Stimulated activated naive B cell treated with anti-CD40 and anti-IgM and Interleukin-4, amounts not matched to agents 10 μg/mL and 1 μg/mL and 100 μg/mL, for 72 hours (primary cell): ENCODE measurements at regions not wholly inside any gene's neighbourhood (a gene's known extent, or its start where the extent isn't known, plus 50 kb on each side); places are given as distances from the start of the nearest gene placed in this dataset.

Experiments
- ATAC-seq, 2 donors: fragments of 150-1000 bp; cut with Tn5 transposase; replicated peaks; 2 replicates each; pipeline ENCODE4 v1.10.0; 2021; ENCODE audit warnings: moderate library complexity in 1 of 2
- DNase-seq: peaks from one replicate; pipeline ENCODE4 v3.0.0; 2021
- H3K27ac Mint-ChIP-seq: one replicate; pipeline ENCODE4 v1.8.0; 2022; ENCODE audit warnings: mild to moderate bottlenecking, mixed read lengths
- H3K27me3 Mint-ChIP-seq, 2 donors: one replicate each; pipeline ENCODE4 v1.8.0; 2022; ENCODE audit warnings: mixed read lengths in 2 of 2
- H3K36me3 Mint-ChIP-seq, 2 donors: one replicate each; pipeline ENCODE4 v1.8.0; 2022; ENCODE audit warnings: mixed read lengths in 2 of 2, mild to moderate bottlenecking in 1 of 2
- H3K4me1 Mint-ChIP-seq, 2 donors: one replicate each; pipeline ENCODE4 v1.8.0; 2022; ENCODE audit warnings: mixed read lengths in 2 of 2, mild to moderate bottlenecking in 1 of 2
- H3K4me3 Mint-ChIP-seq, 2 donors: one replicate each; pipeline ENCODE4 v1.8.0; 2022; ENCODE audit warnings: mild to moderate bottlenecking in 2 of 2, mixed read lengths in 2 of 2, moderate library complexity in 1 of 2
- H3K9me3 Mint-ChIP-seq, 2 donors: one replicate each; pipeline ENCODE4 v1.8.0; 2022; ENCODE audit warnings: mixed read lengths in 2 of 2, mild to moderate bottlenecking in 1 of 2

GRCh38 chr10:83312570-83312969 lies 826.7 kb upstream of the GHITM start:
- Mint-ChIP-seq H3K36me3 (no peaks in the 10 kb centered on the region), H3K4me1 (no peaks in the 10 kb centered on the region), H3K9me3 (peaks cover 0 to 4% of the 10 kb centered on the region in 2 donors), H3K27ac (no peak overlapping the region), H3K4me3 (no peak overlapping the region), H3K27me3 (no peaks in the 10 kb centered on the region)
- DNase-seq (no peak), ATAC-seq (no peak)

- Mint-ChIP-seq H3K36me3 (no peaks in the 10 kb centered on the region), H3K9me3 (peaks cover 5 to 7% of the 10 kb centered on the region in 2 donors), H3K4me1 (no peaks in the 10 kb centered on the region), H3K4me3 (no peak overlapping the region), H3K27ac (no peak overlapping the region), H3K27me3 (no peaks in the 10 kb centered on the region)
- no peak for ATAC-seq
- DNase-seq: no peak
Observed at GRCh38 chr10:83332690-83333089, 806.6 kb upstream of the GHITM start.

GRCh38 chr10:83333566-83333965 lies 805.7 kb upstream of the GHITM start:
- no peaks in the 10 kb centered on the region for H3K27me3 Mint-ChIP-seq

GRCh38 chr10:83343676-83344075 lies 795.6 kb upstream of the GHITM start:
- Mint-ChIP-seq H3K36me3 (no peaks in the 10 kb centered on the region), H3K4me1 (no peaks in the 10 kb centered on the region), H3K9me3 (peaks cover 0 to 8% of the 10 kb centered on the region in 2 donors), H3K27ac (no peak overlapping the region), H3K27me3 (no peaks in the 10 kb centered on the region), H3K4me3 (no peak overlapping the region)
- no peak for DNase-seq
- ATAC-seq: no peak

More at GRCh38 chr10:83333566-83333965, 805.7 kb upstream of the GHITM start:
- no peak overlapping the region for H3K4me3 Mint-ChIP-seq
- no peak for ATAC-seq
- H3K9me3 Mint-ChIP-seq: peaks cover 5 to 8% of the 10 kb centered on the region in 2 donors
- no peak for DNase-seq
- H3K27ac Mint-ChIP-seq: no peak overlapping the region
- H3K4me1 Mint-ChIP-seq: no peaks in the 10 kb centered on the region
- no peaks in the 10 kb centered on the region for H3K36me3 Mint-ChIP-seq

- Mint-ChIP-seq H3K27me3 (no peaks in the 10 kb centered on the region), H3K4me1 (no peaks in the 10 kb centered on the region), H3K36me3 (no peaks in the 10 kb centered on the region), H3K9me3 (peaks cover 0 to 7% of the 10 kb centered on the region in 2 donors), H3K27ac (no peak overlapping the region), H3K4me3 (no peak overlapping the region)
- ATAC-seq: no peak
- DNase-seq: no peak
Observed at GRCh38 chr10:83346266-83346910, 792.9 kb upstream of the GHITM start.

- Mint-ChIP-seq H3K4me3 (no peak overlapping the region), H3K27me3 (no peaks in the 10 kb centered on the region), H3K36me3 (no peaks in the 10 kb centered on the region), H3K9me3 (peaks cover 0 to 5% of the 10 kb centered on the region in 2 donors), H3K27ac (no peak overlapping the region), H3K4me1 (no peaks in the 10 kb centered on the region)
- DNase-seq: no peak
- ATAC-seq: no peak
Observed at GRCh38 chr10:83352588-83352987, 786.7 kb upstream of the GHITM start.

GRCh38 chr10:83354456-83354855 lies 784.9 kb upstream of the GHITM start:
- Mint-ChIP-seq H3K4me1 (no peaks in the 10 kb centered on the region), H3K27me3 (no peaks in the 10 kb centered on the region), H3K36me3 (no peaks in the 10 kb centered on the region), H3K27ac (no peak overlapping the region), H3K4me3 (no peak overlapping the region), H3K9me3 (peaks cover 0 to 5% of the 10 kb centered on the region in 2 donors)
- ATAC-seq (no peak), DNase-seq (no peak)

- Mint-ChIP-seq H3K4me3 (no peak overlapping the region), H3K4me1 (no peaks in the 10 kb centered on the region), H3K9me3 (peaks cover 5 to 6% of the 10 kb centered on the region in 2 donors), H3K27ac (no peak overlapping the region), H3K36me3 (no peaks in the 10 kb centered on the region), H3K27me3 (no peaks in the 10 kb centered on the region)
- DNase-seq: no peak
- no peak for ATAC-seq
Observed at GRCh38 chr10:83357004-83357403, 782.3 kb upstream of the GHITM start.

- ATAC-seq (no peak), DNase-seq (no peak)
- Mint-ChIP-seq H3K36me3 (no peaks in the 10 kb centered on the region), H3K27ac (no peak overlapping the region), H3K27me3 (no peaks in the 10 kb centered on the region), H3K4me3 (no peak overlapping the region), H3K4me1 (no peaks in the 10 kb centered on the region), H3K9me3 (peaks cover 5 to 8% of the 10 kb centered on the region in 2 donors)
Observed at GRCh38 chr10:83357627-83358026, 781.7 kb upstream of the GHITM start.

- Mint-ChIP-seq H3K27ac (no peak overlapping the region), H3K27me3 (no peaks in the 10 kb centered on the region), H3K36me3 (no peaks in the 10 kb centered on the region), H3K9me3 (peaks cover 6 to 7% of the 10 kb centered on the region in 2 donors), H3K4me3 (no peak overlapping the region), H3K4me1 (no peaks in the 10 kb centered on the region)
- ATAC-seq (no peak), DNase-seq (no peak)
Observed at GRCh38 chr10:83367036-83367435, 772.3 kb upstream of the GHITM start.

- Mint-ChIP-seq H3K27me3 (no peaks in the 10 kb centered on the region), H3K4me1 (no peaks in the 10 kb centered on the region), H3K36me3 (no peaks in the 10 kb centered on the region), H3K27ac (no peak overlapping the region), H3K9me3 (peaks cover 5 to 7% of the 10 kb centered on the region in 2 donors), H3K4me3 (no peak overlapping the region)
- ATAC-seq (no peak), DNase-seq (no peak)
Observed at GRCh38 chr10:83371696-83372490, 767.4 kb upstream of the GHITM start.

GRCh38 chr10:83372646-83373045 lies 766.7 kb upstream of the GHITM start:
- H3K27me3 Mint-ChIP-seq: no peaks in the 10 kb centered on the region
- peaks cover 5 to 9% of the 10 kb centered on the region in 2 donors for H3K9me3 Mint-ChIP-seq
- H3K36me3 Mint-ChIP-seq: no peaks in the 10 kb centered on the region
- no peak overlapping the region for H3K27ac Mint-ChIP-seq
- H3K4me1 Mint-ChIP-seq: no peaks in the 10 kb centered on the region
- no peak overlapping the region for H3K4me3 Mint-ChIP-seq
- DNase-seq (no peak), ATAC-seq (no peak)

- Mint-ChIP-seq H3K9me3 (peaks cover 5 to 9% of the 10 kb centered on the region in 2 donors), H3K4me1 (no peaks in the 10 kb centered on the region), H3K27me3 (no peaks in the 10 kb centered on the region), H3K27ac (no peak overlapping the region), H3K4me3 (no peak overlapping the region), H3K36me3 (no peaks in the 10 kb centered on the region)
- ATAC-seq (peak in 1 of 2 donors; percentile 54), DNase-seq (no peak)
Observed at GRCh38 chr10:83373671-83374070, 765.6 kb upstream of the GHITM start.

GRCh38 chr10:83374741-83375140 lies 764.6 kb upstream of the GHITM start:
- Mint-ChIP-seq H3K27me3 (no peaks in the 10 kb centered on the region), H3K36me3 (no peaks in the 10 kb centered on the region), H3K4me1 (no peaks in the 10 kb centered on the region), H3K4me3 (no peak overlapping the region), H3K27ac (no peak overlapping the region), H3K9me3 (peaks cover 7% of the 10 kb centered on the region in 2 donors)
- ATAC-seq (no peak), DNase-seq (no peak)

GRCh38 chr10:83375274-83375673 lies 764.0 kb upstream of the GHITM start:
- no peaks in the 10 kb centered on the region for H3K36me3 Mint-ChIP-seq
- H3K4me3 Mint-ChIP-seq: no peak overlapping the region
- no peaks in the 10 kb centered on the region for H3K27me3 Mint-ChIP-seq
- DNase-seq (no peak), ATAC-seq (no peak)
- H3K9me3 Mint-ChIP-seq: peaks cover 4 to 5% of the 10 kb centered on the region in 2 donors
- no peak overlapping the region for H3K27ac Mint-ChIP-seq
- H3K4me1 Mint-ChIP-seq: no peaks in the 10 kb centered on the region
